ENCODE measurements at regions not wholly inside any gene's neighbourhood (a gene's known extent, or its start where the extent isn't known, plus 50 kb on each side); places are given as distances from the start of the nearest gene placed in this dataset.
A peak's percentile ranks its signal among the peaks of the same experiment; 100 is the strongest.

GRCh38 chr2:8534386-8534728 lies 147.5 kb upstream of the ID2 start:
- H3K4me3 ChIP-seq (replicated peaks; ENCODE audit: low read depth, low read length): no peak overlapping the region
- no peak for DNase-seq (ENCODE audit: low read depth)
- TF ChIP-seq CTCF (IDR thresholded peaks at IDR 0.05; ENCODE audit: low read length, missing control alignments): no peak

- no peak for TF ChIP-seq CTCF (IDR thresholded peaks at IDR 0.05; ENCODE audit: low read length, missing control alignments)
- H3K4me3 ChIP-seq (replicated peaks; ENCODE audit: low read depth, low read length): no peak overlapping the region
- DNase-seq (ENCODE audit: low read depth): peak; percentile 68
These were observed 147.0 kb upstream of the ID2 start for GRCh38 chr2:8534729-8535468.

- no peak for TF ChIP-seq CTCF (IDR thresholded peaks at IDR 0.05; ENCODE audit: low read length, missing control alignments)
- DNase-seq (ENCODE audit: low read depth): no peak
- no peak overlapping the region for H3K4me3 ChIP-seq (replicated peaks; ENCODE audit: low read depth, low read length)
These were observed 146.4 kb upstream of the ID2 start for GRCh38 chr2:8535469-8535795.

- TF ChIP-seq CTCF (IDR thresholded peaks at IDR 0.05; ENCODE audit: low read length, missing control alignments): no peak
- peak; percentile 15 for DNase-seq (ENCODE audit: low read depth)
- H3K4me3 ChIP-seq (replicated peaks; ENCODE audit: low read depth, low read length): no peak overlapping the region
These were observed 145.8 kb upstream of the ID2 start for GRCh38 chr2:8535821-8536685.

- no peak for TF ChIP-seq CTCF (IDR thresholded peaks at IDR 0.05; ENCODE audit: low read length, missing control alignments)
- H3K4me3 ChIP-seq (replicated peaks; ENCODE audit: low read depth, low read length): no peak overlapping the region
- peak; percentile 21 for DNase-seq (ENCODE audit: low read depth)
These were observed 144.9 kb upstream of the ID2 start for GRCh38 chr2:8536686-8537561.

GRCh38 chr2:8537562-8538155 lies 144.2 kb upstream of the ID2 start:
- H3K4me3 ChIP-seq (replicated peaks; ENCODE audit: low read depth, low read length): no peak overlapping the region
- TF ChIP-seq CTCF (IDR thresholded peaks at IDR 0.05; ENCODE audit: low read length, missing control alignments): no peak

More at GRCh38 chr2:8537562-8538155, 144.2 kb upstream of the ID2 start:
- no peak for DNase-seq (ENCODE audit: low read depth)

All from fibroblast of pulmonary artery (primary cell).